RCC 7860 (cell line): ENCODE measurements at regions not wholly inside any gene's neighbourhood (a gene's known extent, or its start where the extent isn't known, plus 50 kb on each side); places are given as distances from the start of the nearest gene placed in this dataset.

Experiments used
- DNase-seq: peaks from one replicate; pipeline ENCODE4 v3.0.0-alpha.2; 2015; ENCODE audit warnings: low spot score
- FAIRE-seq: peaks from 2 replicates; lab custom pipeline; 2012; peaks lifted over from hg19 to GRCh38; lab: Jason Lieb, UNC

DNA sequence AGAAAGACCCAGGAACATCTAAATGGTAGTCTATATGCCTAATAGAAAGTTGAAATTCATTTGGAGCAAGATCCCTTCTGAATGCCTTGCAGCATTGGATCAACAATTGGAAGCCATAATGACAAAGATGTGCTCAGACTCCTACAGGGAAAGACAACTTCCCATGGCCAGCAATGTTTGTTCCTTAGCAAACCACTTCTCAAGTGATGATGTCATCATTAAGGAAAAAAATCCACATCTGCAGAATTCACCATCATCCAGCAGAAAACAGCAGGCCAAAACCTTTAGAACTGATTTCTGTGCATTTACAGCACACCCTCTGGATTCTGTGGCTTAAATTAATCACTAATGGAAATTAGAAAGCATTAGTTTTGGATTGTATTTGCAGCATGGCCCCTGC is 82.4 kb upstream of the ZIC3 start:
- FAIRE-seq (no peak), DNase-seq (no peak)

DNA sequence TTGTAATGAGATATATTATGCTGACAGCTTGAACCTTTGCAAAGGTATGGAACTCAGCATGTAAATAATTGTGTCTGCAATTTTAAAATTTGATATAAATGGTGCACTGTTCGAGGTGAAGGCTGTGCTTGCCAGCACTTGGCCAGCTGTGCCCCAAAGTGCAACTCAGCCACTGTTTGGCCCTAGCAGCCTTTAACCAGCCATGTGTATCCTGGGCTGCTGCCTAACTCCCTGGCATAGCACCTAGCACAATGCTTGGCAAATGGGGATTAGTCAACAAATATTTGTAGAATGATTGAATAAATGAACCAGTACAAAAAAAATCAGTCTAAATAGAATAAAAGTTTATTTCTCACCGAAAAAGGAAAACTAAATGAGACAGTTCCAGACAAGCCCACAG is 83.8 kb upstream of the ZIC3 start:
- no peak for FAIRE-seq
- no peak for DNase-seq

GRCh38 chrX:137479386-137479785 is 86.5 kb upstream of the ZIC3 start:
- FAIRE-seq: no peak
- no peak for DNase-seq

- FAIRE-seq (no peak), DNase-seq (no peak)
Measured at GRCh38 chrX:137441711-137442110, 124.2 kb upstream of the ZIC3 start.

DNA sequence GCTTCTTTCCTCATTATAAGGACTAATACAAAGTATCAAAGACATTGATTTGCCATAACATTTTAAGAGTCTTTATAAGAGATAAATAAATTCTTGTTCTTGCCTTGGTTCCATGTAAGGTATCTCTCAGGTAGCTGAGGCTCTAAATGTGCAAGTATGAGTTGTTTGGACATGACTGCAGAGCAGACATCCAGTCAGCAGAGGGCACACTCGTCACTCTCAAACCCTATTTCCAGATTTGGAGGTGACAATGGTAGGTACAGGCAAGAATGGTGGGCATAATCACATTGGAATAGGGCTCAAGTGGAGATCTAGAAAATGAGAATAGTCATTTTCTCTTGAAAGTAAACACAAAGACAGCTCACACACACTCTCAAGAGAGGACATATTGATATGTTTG is 133.3 kb upstream of the ZIC3 start:
- DNase-seq (peak; percentile 3), FAIRE-seq (no peak)

DNA sequence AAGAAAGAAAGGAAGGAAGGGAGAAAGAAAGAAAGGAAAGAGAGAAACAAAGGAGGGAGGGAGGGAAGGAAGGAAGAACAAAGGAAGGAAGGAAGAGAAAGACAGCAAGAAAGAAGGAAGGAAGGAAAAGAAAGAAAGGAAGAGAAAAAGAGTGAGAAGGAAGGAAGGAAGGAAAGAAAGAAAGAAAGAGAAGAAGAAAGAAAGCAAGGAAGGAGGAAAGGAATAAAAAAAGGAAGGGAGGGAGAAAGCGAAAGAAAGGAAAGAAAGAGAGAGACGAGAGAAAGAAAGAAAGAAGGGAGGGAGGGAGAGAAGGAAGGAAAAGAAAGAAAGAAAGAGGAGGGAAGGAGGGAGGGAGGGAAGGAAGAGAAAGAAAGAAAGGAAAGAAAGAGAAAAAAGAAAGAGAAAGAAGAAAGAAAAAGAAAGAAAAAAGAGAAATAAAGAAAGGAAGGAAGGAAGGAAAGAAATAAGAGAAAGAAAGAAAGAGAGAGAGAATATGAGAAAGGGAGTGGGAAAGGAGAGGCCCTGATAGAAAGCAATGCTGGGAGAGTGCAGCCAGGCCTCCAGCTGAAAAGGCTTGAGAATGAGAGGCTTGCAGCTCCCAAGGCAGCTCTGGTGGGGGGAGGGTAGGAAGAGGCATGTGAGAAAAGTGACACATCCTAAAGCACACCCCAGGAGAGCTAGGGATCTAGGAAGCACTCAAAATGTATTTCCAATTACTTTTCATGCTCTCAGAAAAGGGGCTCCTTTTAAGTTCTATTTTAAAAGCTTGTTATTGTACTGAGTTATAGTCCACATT is 134.0 kb upstream of the ZIC3 start:
- FAIRE-seq (no peak), DNase-seq (no peak)

- DNase-seq (no peak), FAIRE-seq (no peak)
Measured at GRCh38 chrX:137430984-137431475, 134.9 kb upstream of the ZIC3 start.

DNA sequence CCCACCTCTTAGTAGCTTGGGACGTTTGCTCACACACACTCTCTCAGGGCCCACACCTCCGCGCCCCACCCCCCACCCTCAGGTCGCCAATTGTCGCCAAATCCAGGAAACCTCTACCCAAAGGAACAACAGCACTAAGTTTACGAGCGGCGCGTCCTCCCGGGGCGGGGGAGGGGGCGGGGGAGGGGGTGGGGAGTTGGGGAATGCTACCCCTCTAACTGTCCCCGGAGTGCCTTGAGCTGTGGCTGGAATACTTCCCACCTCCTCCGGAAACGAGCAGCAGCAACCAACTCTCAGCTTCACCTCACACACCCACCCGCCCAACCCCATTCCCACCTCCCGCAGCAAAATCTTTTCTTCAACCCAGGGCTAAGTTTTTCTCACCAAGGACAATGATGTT is 135.6 kb upstream of the ZIC3 start:
- FAIRE-seq (no peak), DNase-seq (no peak)

DNA sequence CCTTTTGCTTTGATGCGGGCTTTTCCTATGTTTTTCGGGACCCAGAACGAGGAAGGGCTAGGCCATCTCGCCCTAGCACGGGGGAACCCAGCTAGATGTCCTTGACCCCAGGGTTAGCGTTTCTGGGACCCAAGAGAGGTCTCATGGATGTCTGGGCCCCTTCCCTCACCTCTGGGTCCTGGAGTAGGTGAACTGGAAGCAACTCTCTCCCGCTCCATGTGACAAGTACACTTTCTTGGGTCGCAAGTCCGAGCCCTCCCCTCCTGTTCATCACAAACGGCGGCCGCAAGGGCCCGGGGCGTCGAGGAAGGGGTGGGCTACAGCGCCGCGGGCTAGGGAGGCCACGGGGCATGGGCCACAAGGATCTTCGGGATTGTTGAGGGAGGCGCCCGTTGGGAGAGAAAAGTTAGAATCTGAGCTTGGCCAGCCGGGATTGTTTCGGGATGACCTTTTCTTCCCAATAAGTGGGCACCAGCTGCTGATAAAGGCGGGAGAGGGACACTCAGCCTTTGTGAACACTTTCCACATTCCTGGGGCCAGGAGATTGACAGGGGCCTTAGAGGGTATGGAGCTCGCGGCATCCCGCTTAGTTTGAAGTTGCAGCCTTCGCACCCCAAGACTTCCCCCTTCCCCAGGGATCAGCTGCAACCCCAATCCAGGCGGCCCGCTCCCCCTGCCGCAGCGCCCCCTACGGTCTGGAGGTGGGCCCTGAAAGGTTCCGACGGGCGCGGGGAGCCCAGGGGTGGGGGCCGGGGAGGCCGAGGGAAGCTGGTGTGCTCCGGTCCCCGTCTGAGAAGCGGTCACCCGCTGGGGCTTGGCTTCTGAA is 136.9 kb upstream of the ZIC3 start:
- no peak for FAIRE-seq

DNA sequence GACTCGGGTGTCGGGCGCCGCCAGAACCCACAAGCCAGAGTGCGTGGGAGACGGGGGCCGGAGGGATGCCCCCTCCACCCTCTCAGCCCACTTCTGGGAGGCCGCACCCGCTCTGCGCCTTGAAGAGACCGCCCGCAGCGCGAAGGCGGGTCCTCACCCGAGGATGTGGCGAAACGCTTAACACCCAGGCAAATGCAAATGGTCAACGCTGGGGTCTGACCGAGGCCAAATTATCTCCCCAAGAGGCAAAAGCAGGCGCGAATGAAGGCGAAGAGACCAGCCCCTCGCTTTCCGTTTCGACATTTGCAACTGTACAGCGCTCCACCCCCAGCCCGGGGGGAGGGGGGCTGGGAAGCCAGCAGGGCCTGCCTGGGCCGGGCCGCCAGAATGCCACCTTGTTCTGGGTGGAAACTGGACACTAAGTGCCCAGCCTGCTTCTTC is 137.7 kb upstream of the ZIC3 start:
- FAIRE-seq (no peak), DNase-seq (no peak)

More for the DNA sequence above, 136.9 kb upstream of the ZIC3 start:
- DNase-seq: no peak

DNA sequence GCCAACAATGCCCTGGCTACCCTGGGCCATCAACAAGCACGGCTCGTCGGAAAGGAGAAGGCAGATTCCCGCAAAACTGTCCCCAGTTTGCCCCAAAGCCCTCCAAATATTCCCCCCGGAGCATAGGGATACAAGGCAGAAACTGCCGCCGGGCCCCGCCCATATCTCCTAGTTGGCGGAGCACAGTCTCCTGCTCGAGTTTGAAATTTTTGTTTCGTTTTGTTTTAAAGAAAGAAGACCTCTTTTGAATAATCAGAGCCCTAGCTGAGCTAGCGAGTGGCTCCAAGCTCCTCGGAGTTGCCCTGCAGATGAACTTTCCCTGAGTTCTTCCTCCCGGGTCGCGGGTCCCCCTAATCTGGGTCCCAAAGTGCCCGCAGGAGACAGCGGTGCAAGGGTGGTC is 138.1 kb upstream of the ZIC3 start:
- no peak for FAIRE-seq
- no peak for DNase-seq

DNA sequence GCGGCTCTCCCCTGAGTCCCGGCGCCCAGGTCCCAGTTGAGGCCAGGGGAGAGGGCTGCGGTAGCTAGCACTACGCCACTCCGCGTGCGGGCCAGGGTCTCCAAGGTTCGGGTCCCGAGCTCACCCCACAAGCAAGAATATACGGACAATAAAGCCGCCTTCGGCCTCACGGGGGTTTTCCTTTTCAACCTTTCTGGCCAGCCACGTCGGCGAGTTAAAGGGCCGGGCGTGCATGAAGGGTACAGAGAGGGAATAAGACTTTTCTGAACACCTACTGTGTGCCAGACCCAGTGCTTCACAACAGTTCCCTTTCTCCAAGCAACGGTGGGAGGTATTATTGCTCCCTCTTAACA is 138.5 kb upstream of the ZIC3 start:
- FAIRE-seq: no peak
- no peak for DNase-seq

- FAIRE-seq (no peak), DNase-seq (no peak)
Measured at GRCh38 chrX:137426695-137427425, 139.1 kb upstream of the ZIC3 start.

DNA sequence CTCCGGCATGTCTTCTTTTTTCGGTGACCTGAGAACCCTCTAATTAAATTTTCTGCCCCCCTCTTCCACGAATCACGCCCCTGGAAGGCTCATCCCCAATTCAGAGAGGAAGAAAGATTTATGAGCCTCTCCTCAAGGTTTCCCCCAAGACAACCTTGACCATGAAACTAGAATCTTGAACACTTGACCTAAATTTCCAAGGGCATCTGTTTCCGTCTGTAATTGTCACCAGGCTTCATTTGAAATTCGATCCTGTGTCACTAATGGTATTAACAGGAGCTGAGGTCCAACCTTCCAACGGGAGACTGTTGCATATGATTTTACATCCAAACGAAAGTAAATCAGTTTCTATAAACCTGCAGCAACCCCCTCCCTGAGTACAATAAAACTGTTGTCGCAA is 139.9 kb upstream of the ZIC3 start:
- FAIRE-seq (no peak), DNase-seq (no peak)

DNA sequence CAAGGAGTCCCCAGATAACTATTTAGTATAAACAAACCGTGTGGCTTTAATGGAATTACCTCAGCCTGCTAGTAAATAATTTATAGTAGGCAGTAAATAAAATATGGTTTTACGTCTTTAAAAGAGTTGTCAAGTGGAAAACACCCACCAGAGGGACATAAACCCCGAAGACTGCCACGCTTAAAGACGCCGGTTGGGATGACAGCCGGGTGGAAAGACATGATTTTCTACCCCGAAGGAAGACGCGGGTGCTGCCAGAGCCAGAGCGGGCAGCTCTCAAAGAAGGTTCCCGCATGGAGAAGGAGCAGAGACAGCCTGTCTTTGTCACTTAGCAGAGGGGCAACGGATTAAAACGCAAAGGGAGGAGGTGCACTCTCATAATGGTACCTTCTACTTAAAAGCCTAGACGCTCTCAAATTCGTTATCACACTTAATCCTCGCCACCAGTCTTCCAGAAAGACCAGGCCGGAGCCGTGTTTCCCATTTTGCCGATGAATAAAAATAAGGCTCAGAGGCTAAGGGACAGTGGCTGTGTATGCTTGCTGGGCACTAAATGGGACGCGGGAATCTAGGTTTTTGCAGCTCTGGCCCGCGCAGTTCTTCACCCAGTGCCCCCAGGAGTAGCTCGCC is 140.5 kb upstream of the ZIC3 start:
- FAIRE-seq (no peak), DNase-seq (no peak)

DNA sequence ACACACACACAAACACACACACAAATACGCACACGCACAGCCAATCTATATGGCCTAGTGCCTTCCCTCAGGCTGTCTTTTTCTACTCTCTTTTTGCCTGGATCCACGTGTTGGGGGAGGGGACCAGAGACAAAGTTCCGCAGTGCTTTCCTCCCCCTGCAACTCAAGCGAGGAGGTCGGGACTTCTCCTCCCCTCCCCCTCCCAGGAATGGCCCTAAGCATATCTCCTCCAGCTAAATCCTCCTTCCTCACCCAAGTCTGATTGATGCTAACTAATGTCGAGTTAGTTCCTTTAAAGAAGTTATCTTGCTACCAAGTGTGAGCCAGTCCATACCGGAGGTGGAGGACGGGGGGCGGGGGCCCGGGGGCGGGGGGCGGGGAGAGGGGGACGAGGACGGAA is 141.2 kb upstream of the ZIC3 start:
- FAIRE-seq (no peak), DNase-seq (no peak)

DNA sequence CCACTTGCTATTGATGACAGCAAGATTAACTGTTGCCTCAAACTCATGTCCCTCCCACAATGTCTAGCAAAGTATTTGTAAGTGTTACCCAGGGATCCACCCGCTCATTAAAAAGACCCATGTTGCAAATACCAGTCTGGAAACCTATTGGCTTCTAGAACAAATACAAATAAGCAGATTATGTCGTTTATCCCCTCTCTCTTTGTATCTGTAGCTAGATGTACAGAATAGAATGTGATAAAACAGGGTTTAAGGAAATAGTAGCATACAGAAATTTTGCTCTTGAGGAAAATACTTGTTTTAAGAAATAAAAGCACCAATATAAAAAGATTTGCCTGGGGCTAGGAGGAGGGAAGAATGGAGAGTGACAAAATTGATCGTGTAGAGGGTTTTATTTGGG is 142.7 kb upstream of the ZIC3 start:
- DNase-seq (no peak), FAIRE-seq (no peak)

DNA sequence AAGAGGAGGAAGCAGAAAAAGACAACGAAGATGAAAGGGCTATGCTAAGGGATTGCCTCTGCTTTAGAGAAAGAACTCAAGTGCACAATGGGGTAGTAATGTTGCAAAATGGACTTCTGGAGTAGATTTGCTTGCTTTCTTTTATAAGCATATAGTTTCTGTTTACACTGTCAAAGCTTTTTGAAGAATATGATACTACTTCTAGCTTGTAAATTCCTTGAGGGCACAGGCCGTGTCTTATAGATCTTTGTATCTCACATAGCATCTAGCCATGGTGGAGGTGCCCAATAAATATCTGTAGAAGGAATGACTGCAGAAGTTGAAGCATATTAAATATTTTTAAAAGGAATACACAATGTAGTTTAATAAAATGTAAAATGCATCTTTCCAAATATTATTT is 147.8 kb upstream of the ZIC3 start:
- DNase-seq (no peak), FAIRE-seq (no peak)

DNA sequence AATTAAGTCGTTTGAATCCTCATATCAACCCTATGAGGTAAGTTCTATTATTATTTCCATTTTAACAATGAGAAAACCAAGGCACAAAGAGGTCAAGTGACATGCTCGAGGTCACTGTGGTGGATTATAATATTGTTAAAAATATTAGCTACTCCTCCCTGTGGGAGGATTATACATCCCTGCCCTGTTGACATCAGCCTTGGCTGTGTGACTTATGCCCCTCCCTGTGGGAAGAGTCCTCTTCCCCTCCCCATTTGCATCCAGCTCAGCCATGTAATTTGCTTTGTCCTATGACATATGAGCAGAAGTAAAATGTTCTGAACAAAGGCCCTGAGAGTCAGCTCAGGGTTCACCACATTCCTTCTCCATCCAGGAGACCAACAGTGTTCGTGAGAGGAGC is 152.7 kb upstream of the ZIC3 start:
- FAIRE-seq (no peak), DNase-seq (no peak)

DNA sequence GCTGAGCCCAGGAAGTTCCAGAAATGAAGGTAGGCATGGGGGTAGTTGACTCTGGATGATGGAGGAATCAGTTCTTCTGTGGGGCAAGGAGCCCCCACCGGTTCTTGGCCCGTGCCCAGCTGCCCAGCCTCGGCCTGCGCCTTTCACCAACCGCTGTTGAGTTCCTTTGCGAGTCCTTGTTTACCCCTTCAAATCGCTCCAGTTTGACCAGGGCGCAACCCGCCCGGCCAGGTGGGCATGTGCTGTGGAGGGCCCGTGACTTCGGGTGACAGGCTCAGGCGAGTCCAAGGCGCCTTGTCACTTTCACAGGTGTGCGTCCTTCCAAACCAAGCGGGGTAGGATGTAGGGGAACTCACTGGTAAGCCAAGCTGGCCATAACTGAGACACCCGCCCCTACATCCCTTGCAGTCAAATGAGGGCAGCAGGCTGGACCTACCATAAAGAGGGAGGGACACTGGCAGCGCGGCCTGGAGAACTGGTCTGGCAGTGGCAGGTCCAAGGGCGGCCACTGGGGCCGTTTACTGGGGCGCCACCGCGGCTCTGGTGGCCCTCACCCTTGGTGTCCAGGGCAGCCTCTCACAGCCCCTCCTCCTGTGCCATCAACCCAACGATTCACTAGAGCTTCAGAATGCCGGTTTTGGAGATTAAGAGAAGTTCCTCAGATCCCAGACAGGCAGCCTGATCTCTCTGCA is 160.3 kb upstream of the ZIC3 start:
- FAIRE-seq (no peak), DNase-seq (no peak)
